SK-N-SH (cell line): ENCODE measurements at regions not wholly inside any gene's neighbourhood (a gene's known extent, or its start where the extent isn't known, plus 50 kb on each side); places are given as distances from the start of the nearest gene placed in this dataset.

Experiments
- CTCF ChIP-seq: fragments of 200-600 bp; sonication (generic); IDR thresholded peaks from 2 replicates; pipeline ENCODE4 v1.6.1; 2017; ENCODE audit warnings: antibody characterized with exemption, mild to moderate bottlenecking, moderate library complexity
- EP300 ChIP-seq, 2 experiments: IDR thresholded peaks; 2 replicates each; pipeline versions ENCODE4 v1.4.0 to v1.6.1; 2012; ENCODE audit warnings: borderline replicate concordance in 1 of 2, low read depth in 1 of 2, low read length in 1 of 2
- GABPA ChIP-seq: IDR thresholded peaks from 2 replicates; pipeline ENCODE4 v1.4.0; 2012; ENCODE audit warnings: low read depth, mild to moderate bottlenecking
- GATA2 ChIP-seq: sonication (generic); formaldehyde crosslinking; IDR thresholded peaks from 2 replicates; pipeline ENCODE4 v1.5.0; 2020; ENCODE audit warnings: mild to moderate bottlenecking, missing genetic modification reagents
- MXI1 ChIP-seq: IDR thresholded peaks from 2 replicates; pipeline ENCODE4 v1.6.1; 2012; ENCODE audit warnings: mild to moderate bottlenecking, low read depth, low read length, improper control_type of control experiment
- RAD21 ChIP-seq: IDR thresholded peaks from 2 replicates; pipeline ENCODE4 v1.6.1; 2012; ENCODE audit warnings: mild to moderate bottlenecking, low read length
- RCOR1 ChIP-seq: fragments of 150-350 bp; IDR thresholded peaks from 2 replicates; pipeline ENCODE4 v1.6.1; 2017; ENCODE audit warnings: antibody characterized with exemption, low read length
- REST ChIP-seq: IDR thresholded peaks from 2 replicates; pipeline ENCODE4 v1.6.1; 2012; ENCODE audit warnings: mild to moderate bottlenecking, low read depth, low read length, moderate library complexity
- SIN3A ChIP-seq: IDR thresholded peaks from 2 replicates; pipeline ENCODE4 v1.6.1; 2012; ENCODE audit warnings: low read depth, mild to moderate bottlenecking, low read length, moderate library complexity, borderline replicate concordance
- TAF1 ChIP-seq: IDR thresholded peaks from 2 replicates; pipeline ENCODE4 v1.6.1; 2012; ENCODE audit warnings: low read depth, mild to moderate bottlenecking, low read length, moderate library complexity, borderline replicate concordance
- TF ChIP-seq, protein P1 (sequence below): IDR thresholded peaks from 2 replicates; pipeline ENCODE4 v1.4.0; 2012; ENCODE audit warnings: low read depth, borderline replicate concordance

DNA sequence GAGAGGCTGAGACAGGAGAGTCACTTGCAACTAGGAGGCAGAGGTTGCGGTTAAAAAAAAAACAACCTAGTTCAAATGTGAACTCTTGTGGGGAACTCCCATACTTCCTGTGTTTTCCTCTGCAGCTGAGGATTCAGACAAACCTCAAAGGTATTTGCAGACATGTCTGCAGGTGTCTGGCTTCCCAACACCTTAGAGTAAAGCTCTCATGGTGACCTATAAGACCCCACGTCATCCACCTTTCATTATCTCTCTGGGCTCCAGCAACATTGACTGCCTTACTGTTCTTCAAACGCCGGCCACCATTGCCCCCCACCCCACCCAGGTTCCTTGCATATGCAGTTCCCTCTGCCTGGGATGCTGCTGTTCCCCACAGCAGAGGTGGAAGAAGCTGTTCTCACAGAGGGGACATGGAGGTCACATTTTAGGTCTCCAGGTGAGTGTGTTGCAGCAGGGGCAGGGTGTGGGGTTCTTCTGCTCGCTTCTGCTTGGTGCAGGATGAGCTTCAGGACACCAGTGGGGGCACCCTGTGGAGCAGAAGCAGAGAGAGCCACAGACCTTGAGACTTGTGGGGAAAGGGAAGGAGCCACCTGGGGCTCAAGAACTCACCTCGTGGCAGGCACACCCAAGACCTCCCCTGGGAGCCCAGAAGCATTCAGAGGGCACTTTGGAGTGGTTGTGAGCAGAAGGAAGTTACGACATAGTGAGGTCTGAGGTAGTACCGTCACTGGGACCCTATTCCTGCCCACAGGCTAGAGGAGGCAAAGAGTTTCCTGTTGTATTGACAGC is 203.2 kb downstream of the CSNK2A3 start:
- TF ChIP-seq CTCF, result no peak
- TF ChIP-seq EP300 (IDR thresholded peaks at IDR 0.05; ENCODE audit: borderline replicate concordance in 1 of 2, low read depth in 1 of 2, low read length in 1 of 2), result no peak
- TF ChIP-seq RAD21, result no peak
- no peak for TF ChIP-seq MXI1
- no peak for TF ChIP-seq SIN3A
- no peak for TF ChIP-seq RCOR1
- no peak for TF ChIP-seq GABPA
- TF ChIP-seq TAF1, result no peak
- TF ChIP-seq REST, result no peak
- TF ChIP-seq, protein P1, sequence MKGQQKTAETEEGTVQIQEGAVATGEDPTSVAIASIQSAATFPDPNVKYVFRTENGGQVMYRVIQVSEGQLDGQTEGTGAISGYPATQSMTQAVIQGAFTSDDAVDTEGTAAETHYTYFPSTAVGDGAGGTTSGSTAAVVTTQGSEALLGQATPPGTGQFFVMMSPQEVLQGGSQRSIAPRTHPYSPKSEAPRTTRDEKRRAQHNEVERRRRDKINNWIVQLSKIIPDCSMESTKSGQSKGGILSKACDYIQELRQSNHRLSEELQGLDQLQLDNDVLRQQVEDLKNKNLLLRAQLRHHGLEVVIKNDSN, result no peak
- no peak for TF ChIP-seq GATA2 (CRISPR knock-in tag)
